ENCODE measurements at regions not wholly inside any gene's neighbourhood (a gene's known extent, or its start where the extent isn't known, plus 50 kb on each side); places are given as distances from the start of the nearest gene placed in this dataset.

GRCh38 chr2:145283131-145283530 is 763.2 kb upstream of the ZEB2 start:
- no peak overlapping the region for H3K27ac ChIP-seq (ENCODE audit: poor library complexity, severe bottlenecking)
- no peak overlapping the region for H3K4me3 ChIP-seq (ENCODE audit: severe bottlenecking)
- H3K36me3 ChIP-seq (ENCODE audit: low read depth), result no peaks in the 10 kb centered on the region
- DNase-seq (ENCODE audit: low spot score) (no peak), ATAC-seq (ENCODE audit: low read depth) (no peak)
- no peaks in the 10 kb centered on the region for H3K4me1 ChIP-seq (ENCODE audit: insufficient read depth, poor library complexity, severe bottlenecking)
- TF ChIP-seq CTCF (IDR thresholded peaks at IDR 0.05; ENCODE audit: poor library complexity, severe bottlenecking), result no peak
- H3K9me3 ChIP-seq (ENCODE audit: severe bottlenecking), result no peaks in the 10 kb centered on the region
- no peaks in the 10 kb centered on the region for H3K27me3 ChIP-seq (ENCODE audit: insufficient read depth, poor library complexity, severe bottlenecking)

GRCh38 chr2:145277922-145278321 is 758.0 kb upstream of the ZEB2 start:
- ATAC-seq (ENCODE audit: low read depth) (no peak), DNase-seq (ENCODE audit: low spot score) (no peak)
- H3K27ac ChIP-seq (ENCODE audit: poor library complexity, severe bottlenecking), result no peak overlapping the region
- H3K4me3 ChIP-seq (ENCODE audit: severe bottlenecking), result no peak overlapping the region
- H3K27me3 ChIP-seq (ENCODE audit: insufficient read depth, poor library complexity, severe bottlenecking), result no peaks in the 10 kb centered on the region
- H3K4me1 ChIP-seq (ENCODE audit: insufficient read depth, poor library complexity, severe bottlenecking), result no peaks in the 10 kb centered on the region
- no peaks in the 10 kb centered on the region for H3K36me3 ChIP-seq (ENCODE audit: low read depth)
- no peak for TF ChIP-seq CTCF (IDR thresholded peaks at IDR 0.05; ENCODE audit: poor library complexity, severe bottlenecking)
- no peaks in the 10 kb centered on the region for H3K9me3 ChIP-seq (ENCODE audit: severe bottlenecking)

GRCh38 chr2:145273840-145274239 is 753.9 kb upstream of the ZEB2 start:
- H3K4me1 ChIP-seq (ENCODE audit: insufficient read depth, poor library complexity, severe bottlenecking), result no peaks in the 10 kb centered on the region

GRCh38 chr2:145268931-145269330 is 749.0 kb upstream of the ZEB2 start:
- H3K36me3 ChIP-seq (ENCODE audit: low read depth), result no peaks in the 10 kb centered on the region
- no peaks in the 10 kb centered on the region for H3K27me3 ChIP-seq (ENCODE audit: insufficient read depth, poor library complexity, severe bottlenecking)
- no peaks in the 10 kb centered on the region for H3K4me1 ChIP-seq (ENCODE audit: insufficient read depth, poor library complexity, severe bottlenecking)
- H3K9me3 ChIP-seq (ENCODE audit: severe bottlenecking), result peaks cover 4% of the 10 kb centered on the region
- ATAC-seq (ENCODE audit: low read depth), result no peak
- no peak for DNase-seq (ENCODE audit: low spot score)
- H3K27ac ChIP-seq (ENCODE audit: poor library complexity, severe bottlenecking), result no peak overlapping the region
- no peak for TF ChIP-seq CTCF (IDR thresholded peaks at IDR 0.05; ENCODE audit: poor library complexity, severe bottlenecking)
- H3K4me3 ChIP-seq (ENCODE audit: severe bottlenecking), result no peak overlapping the region

More at GRCh38 chr2:145273840-145274239, 753.9 kb upstream of the ZEB2 start:
- TF ChIP-seq CTCF (IDR thresholded peaks at IDR 0.05; ENCODE audit: poor library complexity, severe bottlenecking), result no peak
- no peak overlapping the region for H3K4me3 ChIP-seq (ENCODE audit: severe bottlenecking)
- no peak for DNase-seq (ENCODE audit: low spot score)
- no peaks in the 10 kb centered on the region for H3K27me3 ChIP-seq (ENCODE audit: insufficient read depth, poor library complexity, severe bottlenecking)
- H3K27ac ChIP-seq (ENCODE audit: poor library complexity, severe bottlenecking), result no peak overlapping the region
- H3K9me3 ChIP-seq (ENCODE audit: severe bottlenecking), result peaks cover 4% of the 10 kb centered on the region
- ATAC-seq (ENCODE audit: low read depth), result peak; percentile 42; the same call in 1 of the 3 replicates
- H3K36me3 ChIP-seq (ENCODE audit: low read depth), result no peaks in the 10 kb centered on the region

GRCh38 chr2:145267451-145267850 is 747.5 kb upstream of the ZEB2 start:
- no peaks in the 10 kb centered on the region for H3K27me3 ChIP-seq (ENCODE audit: insufficient read depth, poor library complexity, severe bottlenecking)
- no peak for TF ChIP-seq CTCF (IDR thresholded peaks at IDR 0.05; ENCODE audit: poor library complexity, severe bottlenecking)
- DNase-seq (ENCODE audit: low spot score), result no peak

More at GRCh38 chr2:145267451-145267850, 747.5 kb upstream of the ZEB2 start:
- Histone ChIP-seq H3K9me3 (ENCODE audit: severe bottlenecking) (peaks cover 1% of the 10 kb centered on the region), H3K36me3 (ENCODE audit: low read depth) (no peaks in the 10 kb centered on the region), H3K4me1 (ENCODE audit: insufficient read depth, poor library complexity, severe bottlenecking) (no peaks in the 10 kb centered on the region), H3K27ac (ENCODE audit: poor library complexity, severe bottlenecking) (no peak overlapping the region), H3K4me3 (ENCODE audit: severe bottlenecking) (no peak overlapping the region)
- ATAC-seq (ENCODE audit: low read depth), result no peak

Measured in RWPE2 (cell line).